Lower leg skin (tissue), 3 donors: ENCODE measurements at regions not wholly inside any gene's neighbourhood (a gene's known extent, or its start where the extent isn't known, plus 50 kb on each side); places are given as distances from the start of the nearest gene placed in this dataset.

Experiments
- POLR2A ChIP-seq, 2 donors: fragments of 450-650 bp; IDR thresholded peaks; one replicate each; pipeline ENCODE4 v1.6.1; 2016 to 2017; ENCODE audit warnings: antibody characterized with exemption in 2 of 2, mild to moderate bottlenecking in 1 of 2, moderate library complexity in 1 of 2
- TF ChIP-seq, protein P1 (sequence below), 3 donors: fragments of 450-650 bp; IDR thresholded peaks; one replicate each; pipeline ENCODE4 v1.5.1; 2016; ENCODE audit warnings: antibody characterized with exemption in 3 of 3, mild to moderate bottlenecking in 3 of 3, moderate library complexity in 2 of 3

DNA sequence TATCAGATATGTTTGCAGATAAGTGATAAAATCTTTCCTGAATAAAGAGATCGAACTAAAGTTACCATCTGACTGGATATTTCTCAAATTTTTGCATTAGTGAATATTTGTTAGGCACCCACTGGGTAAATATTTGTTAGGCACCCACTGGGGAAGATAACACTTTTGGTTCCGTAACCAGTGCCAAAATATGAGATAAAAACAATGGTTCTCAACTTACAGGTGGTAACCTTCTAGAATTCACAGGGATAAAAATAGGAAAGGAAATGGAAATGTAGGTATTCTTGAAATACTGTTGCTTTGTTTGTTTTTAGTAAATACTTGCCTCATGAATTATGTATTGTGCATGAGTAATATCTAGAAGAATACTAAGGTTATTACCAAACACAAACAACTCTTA, 245.0 kb upstream of the KHDRBS2 start:
- no peak for TF ChIP-seq POLR2A (IDR thresholded peaks at IDR 0.05)
- TF ChIP-seq, protein P1, sequence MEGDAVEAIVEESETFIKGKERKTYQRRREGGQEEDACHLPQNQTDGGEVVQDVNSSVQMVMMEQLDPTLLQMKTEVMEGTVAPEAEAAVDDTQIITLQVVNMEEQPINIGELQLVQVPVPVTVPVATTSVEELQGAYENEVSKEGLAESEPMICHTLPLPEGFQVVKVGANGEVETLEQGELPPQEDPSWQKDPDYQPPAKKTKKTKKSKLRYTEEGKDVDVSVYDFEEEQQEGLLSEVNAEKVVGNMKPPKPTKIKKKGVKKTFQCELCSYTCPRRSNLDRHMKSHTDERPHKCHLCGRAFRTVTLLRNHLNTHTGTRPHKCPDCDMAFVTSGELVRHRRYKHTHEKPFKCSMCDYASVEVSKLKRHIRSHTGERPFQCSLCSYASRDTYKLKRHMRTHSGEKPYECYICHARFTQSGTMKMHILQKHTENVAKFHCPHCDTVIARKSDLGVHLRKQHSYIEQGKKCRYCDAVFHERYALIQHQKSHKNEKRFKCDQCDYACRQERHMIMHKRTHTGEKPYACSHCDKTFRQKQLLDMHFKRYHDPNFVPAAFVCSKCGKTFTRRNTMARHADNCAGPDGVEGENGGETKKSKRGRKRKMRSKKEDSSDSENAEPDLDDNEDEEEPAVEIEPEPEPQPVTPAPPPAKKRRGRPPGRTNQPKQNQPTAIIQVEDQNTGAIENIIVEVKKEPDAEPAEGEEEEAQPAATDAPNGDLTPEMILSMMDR (IDR thresholded peaks at IDR 0.05) = no peak
